ENCODE measurements at regions not wholly inside any gene's neighbourhood (a gene's known extent, or its start where the extent isn't known, plus 50 kb on each side); places are given as distances from the start of the nearest gene placed in this dataset.
A peak's percentile ranks its signal among the peaks of the same experiment; 100 is the strongest.

DNA sequence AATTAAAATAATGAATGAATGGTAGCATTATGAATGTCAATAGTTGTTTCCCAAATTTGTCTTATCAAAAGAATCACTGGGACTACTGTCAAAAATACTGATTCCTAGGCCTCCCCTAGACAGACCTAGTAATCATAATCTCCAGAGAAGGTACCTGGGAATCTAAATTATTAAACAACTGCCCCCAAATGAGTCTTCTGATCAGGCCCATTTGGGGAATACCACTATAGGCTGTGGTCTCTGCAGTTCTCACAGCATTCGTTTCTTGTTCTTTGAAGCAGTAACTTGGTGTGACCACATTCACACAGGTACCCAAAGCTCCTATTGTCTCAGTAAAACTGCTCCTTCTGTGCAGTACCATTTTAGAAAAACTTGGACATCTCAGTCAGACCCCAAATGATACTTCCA, 230.9 kb downstream of the PIK3R1 start:
- H3K4me3 ChIP-seq = no peak overlapping the region
- no peak for DNase-seq
- intact Hi-C loops (cut with DNase I; ENCODE audit: low total_unique reads) = no loop called here
- H3K36me3 ChIP-seq = no peaks in the 10 kb centered on the region
- no peak overlapping the region for H3K27ac ChIP-seq
- no peaks in the 10 kb centered on the region for H3K27me3 ChIP-seq
- TF ChIP-seq, protein P1, sequence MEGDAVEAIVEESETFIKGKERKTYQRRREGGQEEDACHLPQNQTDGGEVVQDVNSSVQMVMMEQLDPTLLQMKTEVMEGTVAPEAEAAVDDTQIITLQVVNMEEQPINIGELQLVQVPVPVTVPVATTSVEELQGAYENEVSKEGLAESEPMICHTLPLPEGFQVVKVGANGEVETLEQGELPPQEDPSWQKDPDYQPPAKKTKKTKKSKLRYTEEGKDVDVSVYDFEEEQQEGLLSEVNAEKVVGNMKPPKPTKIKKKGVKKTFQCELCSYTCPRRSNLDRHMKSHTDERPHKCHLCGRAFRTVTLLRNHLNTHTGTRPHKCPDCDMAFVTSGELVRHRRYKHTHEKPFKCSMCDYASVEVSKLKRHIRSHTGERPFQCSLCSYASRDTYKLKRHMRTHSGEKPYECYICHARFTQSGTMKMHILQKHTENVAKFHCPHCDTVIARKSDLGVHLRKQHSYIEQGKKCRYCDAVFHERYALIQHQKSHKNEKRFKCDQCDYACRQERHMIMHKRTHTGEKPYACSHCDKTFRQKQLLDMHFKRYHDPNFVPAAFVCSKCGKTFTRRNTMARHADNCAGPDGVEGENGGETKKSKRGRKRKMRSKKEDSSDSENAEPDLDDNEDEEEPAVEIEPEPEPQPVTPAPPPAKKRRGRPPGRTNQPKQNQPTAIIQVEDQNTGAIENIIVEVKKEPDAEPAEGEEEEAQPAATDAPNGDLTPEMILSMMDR (IDR thresholded peaks at IDR 0.05) = no peak
- H3K9me3 ChIP-seq = no peaks in the 10 kb centered on the region
- peaks cover 0 to 22% (median 2%) of the 10 kb centered on the region in 4 donors for H3K4me1 ChIP-seq

DNA sequence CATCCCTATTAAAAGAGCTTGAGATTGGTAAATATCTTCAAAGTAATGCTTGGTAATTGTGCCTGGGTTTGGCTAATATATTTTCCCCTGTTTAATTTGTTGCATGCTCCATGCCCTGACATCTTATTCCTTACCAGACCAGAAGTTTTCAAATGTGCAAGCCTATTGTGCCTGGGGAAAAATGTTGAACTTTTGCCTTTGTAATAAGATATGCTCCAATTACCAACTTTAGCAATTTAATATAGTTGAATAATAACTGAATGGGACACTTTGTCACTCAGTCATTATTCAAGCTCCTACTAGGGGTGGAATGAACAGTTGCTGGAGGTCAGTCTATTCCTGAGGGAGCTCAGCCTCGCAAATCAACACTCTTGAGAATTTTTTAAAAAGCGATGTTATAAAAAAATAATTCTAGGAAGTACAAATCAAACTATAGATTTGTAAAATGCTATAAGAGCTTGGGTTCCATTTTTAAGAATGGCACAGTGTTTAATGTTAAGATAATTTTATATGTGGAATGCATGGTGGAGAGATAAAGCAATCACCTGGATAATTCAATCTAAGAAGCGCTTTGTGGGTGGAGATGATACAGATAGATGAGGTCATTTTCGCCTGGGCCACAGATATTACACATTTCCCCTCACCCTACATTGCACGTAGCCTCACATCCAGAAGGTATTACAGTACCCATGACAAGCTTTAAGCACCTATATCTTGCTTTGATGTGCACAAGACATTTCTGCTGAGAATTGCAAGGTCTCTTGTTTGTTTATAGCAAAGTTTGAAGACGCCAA, 231.8 kb downstream of the PIK3R1 start:
- Histone ChIP-seq H3K4me3 (no peak overlapping the region), H3K9me3 (no peaks in the 10 kb centered on the region), H3K4me1 (peaks cover 0 to 22% (median 0%) of the 10 kb centered on the region in 4 donors), H3K36me3 (no peaks in the 10 kb centered on the region), H3K27ac (no peak overlapping the region), H3K27me3 (no peaks in the 10 kb centered on the region)
- intact Hi-C loops (cut with DNase I; ENCODE audit: low total_unique reads) = no loop called here
- DNase-seq = no peak
- TF ChIP-seq, protein P1 (IDR thresholded peaks at IDR 0.05) = no peak

DNA sequence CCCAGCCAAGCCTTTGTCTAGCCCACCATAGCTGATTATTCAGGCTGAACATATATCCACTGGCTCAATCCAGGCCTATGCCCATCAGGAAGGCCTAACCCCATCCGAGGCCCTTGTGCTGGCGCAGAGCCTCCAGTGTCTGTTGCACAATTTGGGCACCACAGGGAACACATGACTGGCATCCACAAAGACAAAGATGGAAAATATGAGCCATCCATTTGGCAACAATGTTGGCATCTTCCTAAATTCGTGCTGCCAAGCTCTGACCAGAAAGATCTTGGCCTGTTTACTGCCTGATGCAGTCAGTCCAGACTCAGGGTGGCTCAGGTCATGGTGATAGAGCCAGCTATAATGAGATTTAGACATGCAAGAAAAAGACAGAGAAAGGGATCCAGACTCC, 233.8 kb downstream of the PIK3R1 start:
- peak; percentile 45 to 79 for DNase-seq
- TF ChIP-seq, protein P1 (IDR thresholded peaks at IDR 0.05) = no peak
- Histone ChIP-seq H3K27me3 (no peaks in the 10 kb centered on the region), H3K4me1 (peaks cover 0 to 22% (median 0%) of the 10 kb centered on the region in 4 donors), H3K4me3 (no peak overlapping the region), H3K27ac (peak overlapping the region; percentile 50 to 59), H3K36me3 (no peaks in the 10 kb centered on the region), H3K9me3 (no peaks in the 10 kb centered on the region)
- intact Hi-C loops (cut with DNase I; ENCODE audit: low total_unique reads) = no loop called here

DNA sequence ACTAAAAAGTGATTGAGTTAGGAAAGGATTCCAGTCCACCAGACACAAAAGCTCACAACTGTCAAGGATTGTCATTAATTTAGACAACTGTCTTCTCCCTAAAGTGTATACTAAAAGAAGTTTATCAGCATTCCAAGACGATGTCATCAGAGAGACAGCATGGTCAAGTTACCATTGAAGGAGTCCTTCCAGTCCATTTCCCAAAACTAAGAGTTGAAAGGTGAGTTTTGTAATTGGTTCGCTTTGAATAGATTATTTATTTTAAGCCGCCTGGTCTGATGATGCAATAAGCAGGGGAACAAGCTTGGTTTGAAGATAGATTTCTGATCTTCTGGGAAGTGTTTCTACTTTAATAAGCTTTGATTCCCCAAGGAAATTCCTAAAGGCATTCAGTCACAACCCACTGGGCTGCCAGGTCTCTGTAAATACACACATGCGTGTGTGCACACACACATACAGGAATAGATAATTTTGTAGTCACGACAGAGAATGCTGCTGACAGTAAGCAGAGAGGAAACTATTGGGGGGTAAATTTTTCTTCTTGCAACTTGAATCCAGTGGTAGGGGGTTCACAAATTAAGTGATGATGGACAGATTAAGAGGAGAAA, 234.8 kb downstream of the PIK3R1 start:
- Histone ChIP-seq H3K4me1 (peaks cover 0 to 22% (median 0%) of the 10 kb centered on the region in 4 donors), H3K4me3 (no peak overlapping the region), H3K27me3 (no peaks in the 10 kb centered on the region), H3K36me3 (no peaks in the 10 kb centered on the region), H3K9me3 (no peaks in the 10 kb centered on the region), H3K27ac (peak overlapping the region; percentile 50 to 59)
- intact Hi-C loops (cut with DNase I; ENCODE audit: low total_unique reads) = no loop called here
- no peak for DNase-seq
- TF ChIP-seq, protein P1 (IDR thresholded peaks at IDR 0.05) = no peak

DNA sequence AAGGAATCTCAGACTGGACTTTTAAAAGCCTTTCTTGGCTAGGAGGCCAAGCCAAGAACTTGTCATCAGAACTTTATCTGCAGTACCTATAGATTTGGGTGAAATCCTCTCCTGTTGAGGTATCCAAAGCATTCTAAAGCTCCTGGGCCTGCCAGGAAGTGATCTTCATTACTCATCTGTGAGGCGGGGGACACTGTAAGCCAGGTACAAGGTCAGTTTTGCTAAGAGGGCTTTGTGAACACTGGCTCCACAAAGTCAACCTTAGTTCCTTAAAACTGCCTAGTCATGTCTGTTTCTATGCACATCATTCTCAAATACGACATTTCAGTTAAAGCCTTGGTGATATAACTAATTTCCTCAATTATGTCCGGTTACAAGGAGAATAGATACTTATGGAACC, 236.7 kb downstream of the PIK3R1 start:
- intact Hi-C loops (cut with DNase I; ENCODE audit: low total_unique reads) = no loop called here
- no peak for DNase-seq
- H3K9me3 ChIP-seq = no peaks in the 10 kb centered on the region
- TF ChIP-seq, protein P1 (IDR thresholded peaks at IDR 0.05) = no peak
- H3K27me3 ChIP-seq = no peaks in the 10 kb centered on the region
- peaks cover 0 to 33% (median 3%) of the 10 kb centered on the region in 4 donors for H3K4me1 ChIP-seq
- no peak overlapping the region for H3K27ac ChIP-seq
- H3K4me3 ChIP-seq = no peak overlapping the region
- H3K36me3 ChIP-seq = no peaks in the 10 kb centered on the region
